NCI-H2029 treated with DMSO at 0.1 percent for 48 hours (cell line): ENCODE measurements at regions not wholly inside any gene's neighbourhood (a gene's known extent, or its start where the extent isn't known, plus 50 kb on each side); places are given as distances from the start of the nearest gene placed in this dataset.

Experiments
- DNase-seq: peaks from one replicate; lab custom pipeline; 2025; lab: John Stamatoyannopoulos, UW

- no peak for DNase-seq
Observed at GRCh38 chr1:68551459-68551858, 54.6 kb upstream of the DEPDC1 start.

- no peak for DNase-seq
Observed at GRCh38 chr1:68558321-68559026, 61.6 kb upstream of the DEPDC1 start.

GRCh38 chr1:68565923-68566322, 69.0 kb upstream of the DEPDC1 start:
- DNase-seq, result no peak

GRCh38 chr1:68570871-68571270, 74.0 kb upstream of the DEPDC1 start:
- DNase-seq, result no peak

- DNase-seq, result no peak
Observed at GRCh38 chr1:68571454-68572235, 74.8 kb upstream of the DEPDC1 start.

GRCh38 chr1:68585351-68585750, 88.5 kb upstream of the DEPDC1 start:
- DNase-seq, result peak; percentile 13

GRCh38 chr1:68586766-68587165, 89.9 kb upstream of the DEPDC1 start:
- DNase-seq, result no peak

- DNase-seq, result no peak
Observed at GRCh38 chr1:68588304-68588703, 91.4 kb upstream of the DEPDC1 start.

GRCh38 chr1:68590473-68590872, 93.6 kb upstream of the DEPDC1 start:
- no peak for DNase-seq

- DNase-seq, result no peak
Observed at GRCh38 chr1:68594851-68595250, 98.0 kb upstream of the DEPDC1 start.

GRCh38 chr1:68600049-68600661, 103.3 kb upstream of the DEPDC1 start:
- peak; percentile 22 for DNase-seq

GRCh38 chr1:68608289-68608688, 111.4 kb upstream of the DEPDC1 start:
- no peak for DNase-seq

- DNase-seq, result no peak
Observed at GRCh38 chr1:68615312-68615711, 118.4 kb upstream of the DEPDC1 start.

- DNase-seq, result no peak
Observed at GRCh38 chr1:68617942-68618341, 121.1 kb upstream of the DEPDC1 start.

GRCh38 chr1:68620571-68620970, 123.7 kb upstream of the DEPDC1 start:
- no peak for DNase-seq

- DNase-seq, result no peak
Observed at GRCh38 chr1:68623700-68624099, 126.8 kb upstream of the DEPDC1 start.

GRCh38 chr1:68624233-68624632, 127.4 kb upstream of the DEPDC1 start:
- DNase-seq, result no peak

- no peak for DNase-seq
Observed at GRCh38 chr1:68625624-68626023, 128.7 kb upstream of the DEPDC1 start.

GRCh38 chr1:68633141-68633919, 136.4 kb upstream of the DEPDC1 start:
- DNase-seq, result no peak

GRCh38 chr1:68644504-68644903, 147.6 kb upstream of the DEPDC1 start:
- no peak for DNase-seq

- no peak for DNase-seq
Observed at GRCh38 chr1:68651115-68651514, 154.2 kb upstream of the DEPDC1 start.

GRCh38 chr1:68653882-68654281, 157.0 kb upstream of the DEPDC1 start:
- no peak for DNase-seq
